ENCODE measurements at regions not wholly inside any gene's neighbourhood (a gene's known extent, or its start where the extent isn't known, plus 50 kb on each side); places are given as distances from the start of the nearest gene placed in this dataset.
A peak's percentile ranks its signal among the peaks of the same experiment; 100 is the strongest.

- DNase-seq, result no peak
Observed at GRCh38 chr4:128571747-128572146, 237.8 kb upstream of the JADE1 start.

DNA sequence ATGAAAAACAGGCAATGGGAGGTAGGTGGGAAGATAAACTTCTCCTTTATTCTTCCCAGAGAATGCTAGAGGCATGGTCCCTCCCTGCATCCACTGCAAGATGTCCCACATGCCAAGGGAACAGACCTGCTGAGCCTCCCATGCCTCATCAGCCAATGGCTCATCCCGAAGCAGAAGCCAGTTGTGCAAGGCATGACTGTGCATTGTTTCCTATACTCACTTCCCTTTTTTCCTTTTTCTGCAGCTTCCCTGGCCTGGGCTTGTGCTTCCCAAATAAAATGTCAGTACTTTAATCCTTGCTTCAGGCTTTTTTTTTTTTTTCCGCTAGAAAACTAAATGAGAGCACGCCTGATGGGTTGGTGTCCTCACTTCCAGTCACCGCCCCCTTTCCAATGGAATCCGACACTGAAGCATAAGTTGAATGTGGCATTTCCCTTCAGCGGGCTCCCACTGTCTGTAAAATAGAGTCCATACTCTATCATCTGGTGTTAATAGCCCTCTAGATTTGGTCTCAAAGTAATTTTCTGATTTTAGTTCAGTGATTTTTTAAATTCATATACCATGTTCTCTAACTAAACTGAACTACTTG lies 239.0 kb upstream of the JADE1 start:
- peak in 3 of 56 donors; percentile 0 to 4 (median 2) for DNase-seq

DNA sequence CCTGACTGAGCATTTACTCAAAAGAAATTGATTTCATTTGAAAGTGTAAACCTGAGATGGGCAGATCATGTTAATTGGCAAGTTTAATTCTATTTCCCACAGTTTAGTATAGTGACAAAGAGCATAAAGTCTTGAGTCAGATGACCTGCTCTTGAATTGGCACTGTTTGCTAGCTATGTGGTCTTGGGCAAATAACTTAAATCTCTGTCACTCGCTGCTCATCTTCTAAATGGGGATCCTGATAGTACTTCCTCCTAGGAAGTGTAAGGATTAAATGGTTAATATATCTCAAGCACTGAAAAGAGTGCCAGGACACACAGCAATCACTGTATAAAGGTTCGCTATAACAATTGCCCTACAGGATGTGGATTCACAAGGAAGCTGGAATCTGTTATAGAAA lies 242.8 kb upstream of the JADE1 start:
- DNase-seq, result no peak

DNA sequence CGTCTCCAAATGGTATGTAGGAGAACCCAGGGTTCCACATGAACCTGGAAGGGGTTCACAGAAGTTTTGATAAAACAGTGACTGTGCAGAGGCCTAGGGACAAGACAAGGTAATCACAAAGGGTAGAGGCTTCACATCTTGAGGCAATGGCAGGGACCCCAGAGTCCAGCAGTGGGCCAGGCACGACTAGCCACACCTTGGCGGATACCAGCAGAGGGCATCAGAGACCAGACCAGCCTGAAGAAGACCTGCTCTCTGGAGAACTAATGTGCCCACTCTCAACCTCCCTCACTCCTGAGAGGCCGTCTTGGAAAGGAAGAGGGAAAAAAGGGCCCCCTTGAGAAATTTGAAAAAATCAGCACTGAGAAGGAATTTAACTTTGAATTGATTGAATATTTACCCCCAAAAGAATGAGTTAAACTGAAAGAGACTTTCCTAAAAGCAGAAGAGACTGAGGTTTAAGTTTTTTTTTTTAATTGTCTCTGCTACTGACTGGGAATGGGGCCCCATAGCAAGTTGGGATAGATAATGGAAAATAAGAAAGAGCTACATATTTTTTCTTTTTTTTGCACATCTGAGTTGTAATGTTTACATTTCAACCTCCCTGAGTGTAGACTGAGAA lies 243.8 kb upstream of the JADE1 start:
- DNase-seq, result peak in 20 of 56 donors; percentile 0 to 41 (median 8)

DNA sequence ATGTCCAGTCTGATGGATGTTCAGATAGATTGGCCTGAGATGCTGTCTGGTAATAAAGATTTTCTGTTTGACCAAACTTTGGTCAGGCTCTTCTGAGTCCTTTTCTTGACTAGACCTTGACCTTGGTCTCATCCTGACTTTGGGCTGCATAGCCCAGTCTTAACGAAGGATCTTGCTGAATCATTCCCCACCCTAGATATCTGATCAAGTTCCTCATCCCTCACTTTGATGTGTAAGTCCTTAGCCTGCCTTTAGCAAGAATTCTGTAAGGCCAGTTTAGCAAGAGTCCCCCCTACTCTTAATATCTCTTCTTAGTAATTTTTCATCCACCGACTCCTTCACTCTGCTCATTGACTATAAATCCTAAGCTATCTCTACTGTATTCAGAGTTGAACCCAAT lies 244.4 kb upstream of the JADE1 start:
- no peak for DNase-seq

- DNase-seq, result no peak
Observed at GRCh38 chr4:128564081-128564630, 245.3 kb upstream of the JADE1 start.

GRCh38 chr4:128560754-128561495 lies 248.6 kb upstream of the JADE1 start:
- peak in 1 of 56 donors; percentile 2 for DNase-seq

GRCh38 chr4:128558896-128559679 lies 250.4 kb upstream of the JADE1 start:
- peak in 4 of 56 donors; percentile 6 to 16 (median 14) for DNase-seq

GRCh38 chr4:128556756-128557155 lies 252.7 kb upstream of the JADE1 start:
- DNase-seq, result no peak

- DNase-seq, result no peak
Observed at GRCh38 chr4:128553686-128554515, 255.6 kb upstream of the JADE1 start.

- DNase-seq, result no peak
Observed at GRCh38 chr4:128552586-128552907, 257.0 kb upstream of the JADE1 start.

DNA sequence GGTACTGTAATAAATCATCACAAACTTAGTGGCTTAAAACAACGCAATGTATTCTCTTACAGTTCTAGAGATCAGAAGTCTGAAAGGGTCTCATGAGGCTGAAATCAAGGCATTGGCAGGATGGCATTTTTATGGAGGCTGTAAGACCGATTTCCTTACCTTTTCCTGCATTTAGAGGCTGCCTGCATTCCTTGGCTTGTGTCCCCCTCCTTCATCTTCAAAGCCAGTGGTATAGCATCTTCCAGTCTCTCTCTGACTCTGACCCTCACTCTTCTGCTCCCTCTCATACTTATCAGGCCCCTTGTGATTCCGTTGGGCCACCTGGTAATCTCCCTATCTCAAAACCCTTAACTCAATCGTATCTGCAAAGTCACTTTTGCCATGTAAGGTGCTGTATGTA lies 258.2 kb upstream of the JADE1 start:
- DNase-seq, result no peak

GRCh38 chr4:128550060-128550459 lies 259.4 kb upstream of the JADE1 start:
- DNase-seq, result no peak

- no peak for DNase-seq
Observed at GRCh38 chr4:128549636-128550035, 259.9 kb upstream of the JADE1 start.

GRCh38 chr4:128548381-128548780 lies 260.8 kb upstream of the PGRMC2 start:
- no peak for DNase-seq

GRCh38 chr4:128544272-128544671 lies 256.7 kb upstream of the PGRMC2 start:
- no peak for DNase-seq

GRCh38 chr4:128543696-128544095 lies 256.1 kb upstream of the PGRMC2 start:
- DNase-seq, result no peak

- DNase-seq, result no peak
Observed at GRCh38 chr4:128542047-128542446, 254.4 kb upstream of the PGRMC2 start.

DNA sequence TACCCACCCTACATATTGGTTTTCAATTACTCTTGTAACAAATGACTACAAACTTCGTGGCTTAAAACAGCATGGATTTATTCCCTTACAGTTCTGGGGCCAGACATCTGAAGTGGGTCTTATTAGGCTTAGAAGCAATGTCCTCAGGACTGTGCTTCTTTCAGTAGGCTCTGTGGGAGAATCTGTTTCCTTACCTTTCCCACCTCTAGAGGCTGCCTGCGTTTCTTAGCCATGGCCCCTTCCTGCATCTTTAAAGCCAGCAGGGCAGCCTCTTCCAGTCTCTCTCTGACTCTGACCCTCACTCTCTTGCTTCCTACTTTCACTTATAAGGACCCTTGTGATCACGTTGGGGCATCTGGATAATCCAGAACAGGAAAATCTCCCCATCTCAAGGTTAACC lies 252.5 kb upstream of the PGRMC2 start:
- no peak for DNase-seq

DNA sequence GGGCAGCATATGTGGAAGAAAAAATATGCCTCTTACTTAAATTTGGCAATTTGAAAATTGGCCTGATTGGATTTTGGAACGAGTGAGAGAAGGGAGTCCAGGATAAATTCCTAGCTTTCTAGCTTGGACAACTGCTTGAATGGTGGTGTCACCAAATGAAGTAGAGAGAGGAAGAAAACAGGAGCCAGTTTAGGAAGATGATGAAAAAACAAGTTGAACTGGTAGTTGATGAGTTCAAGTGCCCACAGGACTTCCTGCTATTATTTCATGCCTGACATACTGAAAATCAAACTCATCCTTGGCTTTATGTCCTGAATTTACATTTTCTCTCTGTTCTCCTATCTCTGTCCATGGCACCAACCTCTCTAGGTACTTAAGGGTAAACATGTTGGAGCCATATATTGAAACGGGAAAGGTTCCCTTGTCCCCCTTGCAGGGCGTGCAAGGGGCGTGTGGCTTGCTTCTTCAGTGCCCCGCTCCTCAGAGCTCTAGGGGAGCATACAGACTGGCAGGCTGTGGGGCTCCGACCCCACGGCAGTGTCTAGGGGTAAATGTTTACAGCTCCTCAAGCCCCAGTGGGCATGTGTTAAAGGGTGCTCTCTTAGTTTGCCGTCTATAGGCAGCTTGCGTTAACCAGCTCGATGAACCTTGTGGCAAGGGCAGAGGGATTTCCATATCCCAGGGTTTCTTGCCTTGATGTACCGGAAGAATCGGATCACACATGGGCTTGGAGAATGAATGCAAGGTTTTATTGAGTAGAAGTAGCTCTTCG lies 250.7 kb upstream of the PGRMC2 start:
- DNase-seq, result no peak

Data from amygdala (tissue), 56 donors.